ENCODE measurements at regions not wholly inside any gene's neighbourhood (a gene's known extent, or its start where the extent isn't known, plus 50 kb on each side); places are given as distances from the start of the nearest gene placed in this dataset.

- TF ChIP-seq POLR2AphosphoS5 (IDR thresholded peaks at IDR 0.05; ENCODE audit: borderline replicate concordance, low read depth, low read length) (no peak), EZH2 (IDR thresholded peaks at IDR 0.05) (no peak)
Observed at GRCh38 chr6:153962555-153962954, 76.5 kb upstream of the OPRM1 start.

Data from SK-N-MC (cell line).